ENCODE measurements at regions not wholly inside any gene's neighbourhood (a gene's known extent, or its start where the extent isn't known, plus 50 kb on each side); places are given as distances from the start of the nearest gene placed in this dataset.
A peak's percentile ranks its signal among the peaks of the same experiment; 100 is the strongest.

GRCh38 chr18:70991577-70991976, 702.7 kb downstream of the SOCS6 start:
- no peak for DNase-seq (ENCODE audit: low spot score)

- no peak for DNase-seq (ENCODE audit: low spot score)
These were observed 697.1 kb downstream of the SOCS6 start for GRCh38 chr18:70985948-70986347.

GRCh38 chr18:70982292-70982691, 693.4 kb downstream of the SOCS6 start:
- peak; percentile 3 for DNase-seq (ENCODE audit: low spot score)

- no peak for DNase-seq (ENCODE audit: low spot score)
These were observed 692.7 kb downstream of the SOCS6 start for GRCh38 chr18:70981400-70982140.

GRCh38 chr18:70973626-70974025, 684.8 kb downstream of the SOCS6 start:
- DNase-seq (ENCODE audit: low spot score), result no peak

GRCh38 chr18:70966419-70966818, 677.6 kb downstream of the SOCS6 start:
- no peak for DNase-seq (ENCODE audit: low spot score)

- no peak for DNase-seq (ENCODE audit: low spot score)
These were observed 673.1 kb downstream of the SOCS6 start for GRCh38 chr18:70961939-70962338.

- DNase-seq (ENCODE audit: low spot score), result no peak
These were observed 667.7 kb downstream of the SOCS6 start for GRCh38 chr18:70956554-70956953.

- no peak for DNase-seq (ENCODE audit: low spot score)
These were observed 647.3 kb downstream of the SOCS6 start for GRCh38 chr18:70936160-70936559.

- DNase-seq (ENCODE audit: low spot score), result peak; percentile 40
These were observed 643.3 kb downstream of the SOCS6 start for GRCh38 chr18:70931942-70932814.

- no peak for DNase-seq (ENCODE audit: low spot score)
These were observed 632.1 kb downstream of the SOCS6 start for GRCh38 chr18:70920840-70921374.

- DNase-seq (ENCODE audit: low spot score), result peak; percentile 45
These were observed 618.8 kb downstream of the SOCS6 start for GRCh38 chr18:70907673-70908072.

- DNase-seq (ENCODE audit: low spot score), result no peak
These were observed 603.5 kb downstream of the SOCS6 start for GRCh38 chr18:70892381-70892780.

GRCh38 chr18:70870292-70870691, 581.4 kb downstream of the SOCS6 start:
- DNase-seq (ENCODE audit: low spot score), result no peak

- no peak for DNase-seq (ENCODE audit: low spot score)
These were observed 559.5 kb downstream of the SOCS6 start for GRCh38 chr18:70848329-70848728.

- no peak for DNase-seq (ENCODE audit: low spot score)
These were observed 551.8 kb downstream of the SOCS6 start for GRCh38 chr18:70840649-70841048.

GRCh38 chr18:70827632-70828031, 538.8 kb downstream of the SOCS6 start:
- no peak for DNase-seq (ENCODE audit: low spot score)

GRCh38 chr18:70826571-70826970, 537.7 kb downstream of the SOCS6 start:
- no peak for DNase-seq (ENCODE audit: low spot score)

- DNase-seq (ENCODE audit: low spot score), result no peak
These were observed 533.8 kb downstream of the SOCS6 start for GRCh38 chr18:70822691-70823090.

- DNase-seq (ENCODE audit: low spot score), result no peak
These were observed 533.3 kb downstream of the SOCS6 start for GRCh38 chr18:70822117-70822516.

- no peak for DNase-seq (ENCODE audit: low spot score)
These were observed 519.7 kb downstream of the SOCS6 start for GRCh38 chr18:70808481-70809056.

- peak; percentile 68 for DNase-seq (ENCODE audit: low spot score)
These were observed 493.1 kb downstream of the SOCS6 start for GRCh38 chr18:70781860-70782453.

Data from Ammon's horn (tissue), 1 donor.